H9 (cell line): ENCODE measurements at regions not wholly inside any gene's neighbourhood (a gene's known extent, or its start where the extent isn't known, plus 50 kb on each side); places are given as distances from the start of the nearest gene placed in this dataset.

ENCODE experiments used
- DNase-seq: peaks from one replicate; pipeline ENCODE4 v3.0.0-alpha.2; 2017
- H2AFZ ChIP-seq: one replicate; pipeline ENCODE4 v1.6.1; 2013; ENCODE audit warnings: mild to moderate bottlenecking, low read length, control low read depth, moderate library complexity
- H2AK5ac ChIP-seq: 2 replicates; pipeline ENCODE4 v1.6.1; 2013; ENCODE audit warnings: low read length, control low read depth, mixed read lengths; ENCODE audit not compliant: insufficient read length
- H2BK120ac ChIP-seq: one replicate; pipeline ENCODE4 v1.6.1; 2013; ENCODE audit warnings: low read depth, mild to moderate bottlenecking, low read length, control low read depth, inconsistent platforms; ENCODE audit not compliant: poor library complexity, severe bottlenecking
- H2BK12ac ChIP-seq: 2 replicates; pipeline ENCODE4 v1.6.1; 2013; ENCODE audit warnings: low read length, control low read depth, mixed read lengths, low read depth; ENCODE audit not compliant: insufficient read length
- H2BK15ac ChIP-seq: 2 replicates; pipeline ENCODE4 v1.6.1; 2013; ENCODE audit warnings: low read depth, low read length, control low read depth
- H2BK20ac ChIP-seq: one replicate; pipeline ENCODE4 v1.6.1; 2013; ENCODE audit warnings: low read depth, mild to moderate bottlenecking, low read length, control low read depth, inconsistent platforms; ENCODE audit not compliant: poor library complexity, severe bottlenecking
- H2BK5ac ChIP-seq: 2 replicates; pipeline ENCODE4 v1.6.1; 2013; ENCODE audit warnings: low read length, control low read depth, mixed read lengths; ENCODE audit not compliant: insufficient read length
- H3K14ac ChIP-seq: 2 replicates; pipeline ENCODE4 v1.6.1; 2013; ENCODE audit warnings: low read length, control low read depth; ENCODE audit not compliant: insufficient read depth
- H3K18ac ChIP-seq: 2 replicates; pipeline ENCODE4 v1.6.1; 2013; ENCODE audit warnings: low read depth, mild to moderate bottlenecking, mixed read lengths, low read length, control low read depth; ENCODE audit not compliant: insufficient read length
- H3K23ac ChIP-seq: 2 replicates; pipeline ENCODE4 v1.6.1; 2013; ENCODE audit warnings: low read length, control low read depth, mixed read lengths, low read depth; ENCODE audit not compliant: insufficient read length
- H3K23me2 ChIP-seq: 2 replicates; pipeline ENCODE4 v1.6.1; 2013; ENCODE audit warnings: low read depth, mild to moderate bottlenecking, mixed read lengths, low read length, control low read depth; ENCODE audit not compliant: insufficient read length, poor library complexity, severe bottlenecking
- H3K27ac ChIP-seq: 2 replicates; pipeline ENCODE4 v1.5.1; 2013; ENCODE audit warnings: low read length, control low read depth, mixed read lengths, low read depth; ENCODE audit not compliant: insufficient read length
- H3K27me3 ChIP-seq: 2 replicates; pipeline ENCODE4 v1.6.1; 2013; ENCODE audit warnings: low read length, control low read depth, inconsistent platforms; ENCODE audit not compliant: insufficient read depth
- H3K4ac ChIP-seq: 2 replicates; pipeline ENCODE4 v1.6.1; 2013; ENCODE audit warnings: low read depth, mild to moderate bottlenecking, control low read depth, inconsistent platforms, low read length, moderate library complexity
- H3K4me1 ChIP-seq: 2 replicates; pipeline ENCODE4 v1.6.1; 2013; ENCODE audit warnings: low read length, control low read depth, inconsistent platforms; ENCODE audit not compliant: insufficient read depth
- H3K4me2 ChIP-seq: 2 replicates; pipeline ENCODE4 v1.6.1; 2013; ENCODE audit warnings: low read length, control low read depth, mixed read lengths; ENCODE audit not compliant: insufficient read length, insufficient read depth
- H3K56ac ChIP-seq: 2 replicates; pipeline ENCODE4 v1.6.1; 2013; ENCODE audit warnings: low read depth, mild to moderate bottlenecking, mixed read lengths, low read length, control low read depth; ENCODE audit not compliant: insufficient read length
- H3K79me1 ChIP-seq: 2 replicates; pipeline ENCODE4 v1.6.1; 2013; ENCODE audit warnings: low read depth, mild to moderate bottlenecking, moderate library complexity, low read length, control low read depth, inconsistent platforms; ENCODE audit not compliant: insufficient read depth, poor library complexity, severe bottlenecking
- H3K79me2 ChIP-seq: 2 replicates; pipeline ENCODE4 v1.6.1; 2013; ENCODE audit warnings: low read length, control low read depth, inconsistent platforms; ENCODE audit not compliant: insufficient read depth
- H3K9ac ChIP-seq: 2 replicates; pipeline ENCODE4 v1.6.1; 2013; ENCODE audit warnings: low read length, control low read depth, mixed read lengths; ENCODE audit not compliant: insufficient read length; ENCODE audit errors: extremely low read depth
- H3K9me3 ChIP-seq: one replicate; pipeline ENCODE4 v1.6.1; 2013; ENCODE audit warnings: low read depth, low read length, inconsistent platforms; ENCODE audit not compliant: control insufficient read depth
- H3T11ph ChIP-seq: one replicate; pipeline ENCODE4 v1.6.1; 2013; ENCODE audit warnings: mild to moderate bottlenecking, low read length, control low read depth, inconsistent platforms
- H4K20me1 ChIP-seq: one replicate; pipeline ENCODE4 v1.6.1; 2013; ENCODE audit not compliant: control insufficient read depth, insufficient read length, insufficient read depth
- H4K5ac ChIP-seq: 2 replicates; pipeline ENCODE4 v1.6.1; 2013; ENCODE audit warnings: low read depth, mild to moderate bottlenecking, mixed read lengths, low read length, control low read depth; ENCODE audit not compliant: insufficient read length
- H4K8ac ChIP-seq: replicated peaks from 2 replicates; pipeline ENCODE4 v1.6.1; 2013; ENCODE audit warnings: low read length, control low read depth, mixed read lengths, low read depth; ENCODE audit not compliant: insufficient read length
- H4K91ac ChIP-seq: 2 replicates; pipeline ENCODE4 v1.6.1; 2013; ENCODE audit warnings: low read depth, mild to moderate bottlenecking, moderate library complexity, mixed read lengths, low read length, control low read depth; ENCODE audit not compliant: insufficient read length
- H3K27ac Mint-ChIP-seq, 3 experiments: 2 replicates in 2 of 3; 3 replicates in 1 of 3; pipeline ENCODE4 v1.8.0; 2020 to 2021; ENCODE audit warnings: mixed read lengths in 3 of 3, mild to moderate bottlenecking in 1 of 3, moderate library complexity in 1 of 3
- H3K27me3 Mint-ChIP-seq: 2 replicates; pipeline ENCODE4 v1.8.0; 2021; ENCODE audit warnings: low read depth, mild to moderate bottlenecking, moderate library complexity, mixed read lengths
- H3K36me3 Mint-ChIP-seq, 3 experiments: 2 replicates in 2 of 3; 3 replicates in 1 of 3; pipeline ENCODE4 v1.8.0; 2020 to 2021; ENCODE audit warnings: low read depth in 3 of 3, mixed read lengths in 3 of 3; ENCODE audit not compliant: insufficient read depth in 1 of 3
- H3K4me1 Mint-ChIP-seq, 2 experiments: 2 replicates each; pipeline ENCODE4 v1.8.0; 2020; ENCODE audit warnings: mixed read lengths in 2 of 2
- H3K4me3 Mint-ChIP-seq, 2 experiments: 2 replicates in 1 of 2; 3 replicates in 1 of 2; pipeline ENCODE4 v1.8.0; 2020 to 2021; ENCODE audit warnings: mild to moderate bottlenecking in 2 of 2, mixed read lengths in 2 of 2, moderate library complexity in 1 of 2
- H3K9me3 Mint-ChIP-seq, 2 experiments: 2 replicates in 1 of 2; 3 replicates in 1 of 2; pipeline ENCODE4 v1.8.0; 2020; ENCODE audit warnings: mild to moderate bottlenecking in 2 of 2, mixed read lengths in 2 of 2, moderate library complexity in 1 of 2
- CTCF ChIP-seq: fragments of 200-600 bp; sonication (generic); conservative IDR thresholded peaks from 3 replicates; pipeline ENCODE4 v1.8.0; 2021; ENCODE audit warnings: antibody characterized with exemption, mild to moderate bottlenecking
- WGBS: extraction: QIAGEN DNeasy Blood & Tissue Kit; methylation state at CpG from one replicate; pipeline ENCODE4 v1.1.7; 2013; ENCODE audit warnings: missing lambda C conversion rate, low lambda C conversion rate, mixed read lengths; ENCODE audit not compliant: insufficient read length; ENCODE audit errors: extremely low coverage; 5-methylcytosine and 5-hydroxymethylcytosine counted together

DNA sequence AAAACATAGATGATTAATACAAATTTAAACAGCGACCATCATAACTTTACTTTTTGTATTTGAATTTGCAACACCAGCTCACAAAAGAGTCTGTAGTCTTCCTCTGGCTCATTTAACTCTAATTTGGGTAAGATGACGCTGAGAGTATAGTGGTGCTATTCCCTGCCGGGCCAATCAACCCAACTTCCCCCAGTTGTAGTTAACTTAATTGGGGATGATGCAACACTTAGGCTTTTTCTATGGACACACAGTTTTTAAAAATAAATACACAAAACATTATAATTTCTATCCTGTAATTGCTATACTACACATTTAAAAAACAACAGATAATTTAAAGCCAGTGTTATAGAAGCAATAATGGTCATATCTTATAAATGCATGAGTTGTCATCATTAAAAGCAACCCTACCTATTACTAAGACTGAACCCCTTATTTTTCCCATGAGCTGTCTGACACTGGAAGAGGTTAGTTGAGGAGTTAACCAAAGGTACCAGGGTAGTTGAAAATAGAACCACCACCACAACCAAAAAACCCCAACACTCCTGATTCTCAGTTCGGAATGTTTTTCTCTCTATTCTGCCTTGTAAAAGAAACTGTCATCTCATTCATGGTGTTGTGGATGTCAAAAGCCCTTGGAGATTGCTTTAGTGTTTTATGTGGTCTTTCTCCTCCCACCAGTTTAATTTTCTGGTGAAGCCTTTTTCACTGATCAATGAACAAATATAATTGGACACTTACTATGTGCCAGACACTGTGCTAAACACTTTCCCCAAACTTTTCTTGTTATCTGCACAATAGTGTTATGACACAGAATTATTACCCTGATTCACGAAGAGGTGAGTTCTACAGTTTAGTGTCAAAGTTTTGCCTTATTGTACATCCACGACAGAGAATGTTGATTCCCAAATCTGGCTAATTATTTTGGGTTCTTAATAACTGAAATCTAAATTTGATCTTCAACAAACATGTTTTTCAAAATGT lies 61.5 kb upstream of the RAPGEF2 start:
- Mint-ChIP-seq H3K4me3 (no peak overlapping the region), H3K9me3 (no peaks in the 10 kb centered on the region), H3K27me3 (no peaks in the 10 kb centered on the region; the same call in 1 of the 2 replicates), H3K27ac (no peak overlapping the region; a peak in 1 of 7 replicates), H3K36me3 (0 out of 7 replicates have a peak, but pooled peaks cover 0 to 1% (median 0%) of the 10 kb centered on the region in 3 experiments), H3K4me1 (peaks cover 21 to 31% of the 10 kb centered on the region in 2 experiments)
- H2BK120ac ChIP-seq, result no peak overlapping the region
- H3K27me3 ChIP-seq, result no peaks in the 10 kb centered on the region
- no peak overlapping the region for H3K23ac ChIP-seq
- DNase-seq, result no peak
- no peak overlapping the region for H3T11ph ChIP-seq
- TF ChIP-seq CTCF, result no peak
- no peak overlapping the region for H3K4me2 ChIP-seq
- H2BK5ac ChIP-seq, result no peak overlapping the region
- no peak overlapping the region for H2BK12ac ChIP-seq
- no peak overlapping the region for H4K5ac ChIP-seq
- no peaks in the 10 kb centered on the region for H3K9me3 ChIP-seq
- no peak overlapping the region for H3K4ac ChIP-seq
- no peak overlapping the region for H4K8ac ChIP-seq
- WGBS, result no CpG with 5 or more reads among the region's 6 CpGs
- no peak overlapping the region for H2BK15ac ChIP-seq
- H2AK5ac ChIP-seq, result no peak overlapping the region
- peaks cover 1% of the 10 kb centered on the region; the same call in 1 of the 2 replicates for H3K4me1 ChIP-seq
- no peak overlapping the region for H4K91ac ChIP-seq
- no peak overlapping the region for H3K14ac ChIP-seq
- no peak overlapping the region for H2BK20ac ChIP-seq
- H3K79me2 ChIP-seq, result no peaks in the 10 kb centered on the region
- H3K23me2 ChIP-seq, result no peaks in the 10 kb centered on the region
- no peak overlapping the region for H3K9ac ChIP-seq
- H2AFZ ChIP-seq, result no peak overlapping the region
- no peaks in the 10 kb centered on the region for H4K20me1 ChIP-seq
- H3K18ac ChIP-seq, result no peak overlapping the region
- no peak overlapping the region for H3K56ac ChIP-seq
- H3K79me1 ChIP-seq, result no peaks in the 10 kb centered on the region
- H3K27ac ChIP-seq, result no peak overlapping the region
